ENCODE measurements at regions not wholly inside any gene's neighbourhood (a gene's known extent, or its start where the extent isn't known, plus 50 kb on each side); places are given as distances from the start of the nearest gene placed in this dataset.

DNA sequence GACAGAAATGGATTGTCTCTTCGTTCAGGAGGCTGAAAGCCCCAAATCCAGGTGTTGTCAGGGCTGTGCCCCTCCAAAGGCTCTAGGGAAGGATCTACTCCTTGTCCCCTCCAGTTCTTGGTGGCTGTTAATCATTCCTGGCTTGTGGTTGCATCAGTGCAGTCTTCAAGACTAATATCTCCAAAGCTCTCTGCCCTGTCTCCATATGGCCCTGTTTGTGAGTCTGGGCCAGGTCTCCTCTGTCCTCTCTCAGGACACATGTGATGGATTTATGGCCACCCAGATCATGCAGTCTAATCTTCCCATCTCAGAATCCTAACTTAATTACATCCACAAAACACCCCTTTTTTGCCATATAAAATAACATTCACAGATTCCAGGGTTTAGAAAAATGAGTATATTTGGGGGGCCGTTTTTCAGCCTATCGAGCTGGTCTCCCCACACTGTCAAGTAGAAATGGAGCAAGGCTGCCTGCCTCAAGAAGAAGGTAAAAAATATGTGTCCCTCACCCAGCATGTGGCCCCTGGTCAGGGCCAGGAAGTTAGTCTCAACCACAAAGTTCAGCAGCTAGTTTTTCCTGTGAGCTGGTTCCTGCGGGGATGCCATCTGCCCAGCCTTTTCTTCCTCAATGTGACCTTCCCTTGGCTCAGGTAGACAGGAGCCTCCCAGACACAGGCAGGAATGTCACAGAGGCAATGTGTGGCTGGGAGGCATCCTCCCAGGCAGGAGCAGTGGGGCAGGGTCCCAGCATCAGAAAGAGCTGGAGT is 509.4 kb downstream of the IRX1 start:
- DNase-seq = no peak
- Histone ChIP-seq H3K27ac (no peak overlapping the region), H3K36me3 (no peaks in the 10 kb centered on the region), H3K27me3 (peaks cover 0 to 4% (median 0%) of the 10 kb centered on the region in 3 donors), H3K9me3 (no peaks in the 10 kb centered on the region), H3K4me1 (no peaks in the 10 kb centered on the region), H3K4me3 (no peak overlapping the region)
- intact Hi-C loops (cut with DNase I; ENCODE audit: low total_unique reads) = no loop called here
- 55 to 75% (median 65%) methylated on average over 4 of the region's 4 CpGs for WGBS, 5 donors
- TF ChIP-seq POLR2A (IDR thresholded peaks at IDR 0.05) = no peak
- no peak for TF ChIP-seq EP300 (IDR thresholded peaks at IDR 0.05)
- no peak for TF ChIP-seq CTCF (IDR thresholded peaks at IDR 0.05)
- no peak for TF ChIP-seq POLR2AphosphoS5 (IDR thresholded peaks at IDR 0.05)

DNA sequence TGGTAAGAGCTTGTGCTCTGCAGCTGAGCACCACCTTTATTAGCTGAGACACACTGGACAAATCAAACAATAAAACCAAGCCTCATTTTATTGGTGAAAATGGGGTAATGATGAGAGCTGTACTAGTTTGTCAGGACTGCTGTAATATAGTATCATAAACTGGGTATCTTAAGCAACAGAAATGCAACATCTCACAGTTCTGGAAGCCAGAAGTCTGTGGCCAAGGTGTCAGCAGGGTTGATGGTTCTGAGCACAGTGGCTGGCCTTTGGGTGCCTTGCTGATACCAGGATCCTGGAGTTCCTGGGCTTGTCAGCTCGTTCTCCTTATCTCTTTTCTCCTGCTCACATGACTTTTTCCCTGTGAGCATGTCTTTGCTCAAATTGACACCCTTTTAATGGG is 513.1 kb downstream of the IRX1 start:
- no peak for TF ChIP-seq POLR2AphosphoS5 (IDR thresholded peaks at IDR 0.05)
- no peak for TF ChIP-seq CTCF (IDR thresholded peaks at IDR 0.05)
- no peak for TF ChIP-seq EP300 (IDR thresholded peaks at IDR 0.05)
- TF ChIP-seq POLR2A (IDR thresholded peaks at IDR 0.05) = no peak
- H3K4me1 ChIP-seq = no peaks in the 10 kb centered on the region
- H3K4me3 ChIP-seq = no peak overlapping the region
- no peak overlapping the region for H3K27ac ChIP-seq
- no peaks in the 10 kb centered on the region for H3K27me3 ChIP-seq
- 10 to 38% (median 35%) methylated on average over 1 of the region's 1 CpG for WGBS, 5 donors
- H3K36me3 ChIP-seq = no peaks in the 10 kb centered on the region
- no peak for DNase-seq
- intact Hi-C loops (cut with DNase I; ENCODE audit: low total_unique reads) = no loop called here
- H3K9me3 ChIP-seq = no peaks in the 10 kb centered on the region

DNA sequence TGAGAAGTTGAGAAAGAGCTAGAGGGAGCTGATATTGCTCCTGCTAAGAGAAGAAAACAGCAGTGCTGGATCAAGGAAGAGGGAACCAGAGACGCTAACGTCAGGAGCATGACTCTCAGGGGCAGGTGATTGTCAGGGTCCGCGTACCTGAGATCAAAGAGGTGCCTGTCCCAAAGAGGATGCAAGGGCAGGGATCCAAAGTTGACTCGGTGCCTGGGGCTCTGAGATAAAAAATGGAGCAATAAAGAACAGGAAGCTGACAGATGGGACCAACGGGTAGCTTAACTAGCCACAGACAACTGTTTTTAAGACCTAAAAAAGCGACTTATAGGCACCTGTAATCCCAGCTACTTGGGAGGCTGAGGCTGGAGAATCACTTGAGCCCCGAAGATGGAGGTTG is 517.8 kb downstream of the IRX1 start:
- 58 to 68% (median 62%) methylated on average over 8 of the region's 8 CpGs for WGBS, 5 donors
- Histone ChIP-seq H3K36me3 (no peaks in the 10 kb centered on the region), H3K4me1 (no peaks in the 10 kb centered on the region), H3K27ac (no peak overlapping the region), H3K27me3 (no peaks in the 10 kb centered on the region), H3K9me3 (no peaks in the 10 kb centered on the region), H3K4me3 (no peak overlapping the region)
- intact Hi-C loops (cut with DNase I; ENCODE audit: low total_unique reads) = no loop called here
- DNase-seq = no peak
- no peak for TF ChIP-seq CTCF (IDR thresholded peaks at IDR 0.05)

- no peak for TF ChIP-seq POLR2AphosphoS5 (IDR thresholded peaks at IDR 0.05)
- no peak for TF ChIP-seq EP300 (IDR thresholded peaks at IDR 0.05)
- no peak for TF ChIP-seq POLR2A (IDR thresholded peaks at IDR 0.05)
- TF ChIP-seq CTCF (IDR thresholded peaks at IDR 0.05) = no peak
- intact Hi-C loops (cut with DNase I; ENCODE audit: low total_unique reads) = no loop called here
- WGBS, 5 donors = 87 to 94% (median 92%) methylated on average over 9 of the region's 9 CpGs
Observed at GRCh38 chr5:4113905-4114304, 518.3 kb downstream of the IRX1 start.

More at GRCh38 chr5:4113905-4114304, 518.3 kb downstream of the IRX1 start:
- Histone ChIP-seq H3K9me3 (no peaks in the 10 kb centered on the region), H3K4me3 (no peak overlapping the region), H3K27me3 (no peaks in the 10 kb centered on the region), H3K36me3 (no peaks in the 10 kb centered on the region), H3K27ac (no peak overlapping the region), H3K4me1 (no peaks in the 10 kb centered on the region)
- no peak for DNase-seq
